ENCODE measurements at regions not wholly inside any gene's neighbourhood (a gene's known extent, or its start where the extent isn't known, plus 50 kb on each side); places are given as distances from the start of the nearest gene placed in this dataset.

DNA sequence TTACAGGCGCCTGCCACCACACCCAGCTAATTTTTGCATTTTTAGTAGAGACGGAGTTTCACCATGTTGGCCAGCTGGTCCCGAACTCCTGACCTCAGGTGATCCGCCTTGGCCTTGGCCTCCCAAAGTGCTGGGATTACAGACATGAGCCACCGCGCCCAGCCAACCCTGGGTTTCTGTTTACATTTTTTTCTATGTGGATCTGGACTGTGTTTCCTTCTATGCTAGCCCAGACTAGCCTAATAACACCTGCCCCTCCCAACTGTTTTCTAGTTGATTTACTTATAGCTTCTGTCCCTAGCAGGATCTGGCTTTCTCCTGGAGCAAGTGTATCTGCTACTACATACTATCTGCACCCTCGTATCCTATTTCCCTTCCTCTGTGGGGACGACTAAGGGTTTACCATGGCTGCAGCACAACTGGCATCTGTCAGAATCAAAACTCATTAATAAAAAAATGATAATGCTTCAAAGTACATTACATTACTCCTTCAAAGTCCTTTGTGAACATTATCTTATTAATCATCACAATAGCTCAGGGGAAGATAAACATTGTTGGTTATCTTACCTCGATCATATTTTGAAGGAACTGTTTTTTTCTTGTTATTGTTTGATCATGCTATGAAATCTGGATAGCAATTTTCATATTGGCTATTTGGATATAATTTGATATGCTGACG, 228.3 kb downstream of the KLF5 start:
- no peaks in the 10 kb centered on the region for H3K9me3 ChIP-seq (ENCODE audit: low read depth)
- no peaks in the 10 kb centered on the region for H3K27me3 ChIP-seq
- H4K20me1 ChIP-seq (ENCODE audit: insufficient read depth, poor library complexity, severe bottlenecking): no peaks in the 10 kb centered on the region
- no peak overlapping the region for H3K4me2 ChIP-seq
- H3K4me1 ChIP-seq (ENCODE audit: insufficient read depth): no peaks in the 10 kb centered on the region
- H3K4me3 ChIP-seq: no peak overlapping the region
- TF ChIP-seq EZH2phosphoT487 (IDR thresholded peaks at IDR 0.05; ENCODE audit: low read depth, severe bottlenecking, unreplicated experiment) (no peak), CTCF (IDR thresholded peaks at IDR 0.05; ENCODE audit: poor library complexity) (no peak), EZH2 (IDR thresholded peaks at IDR 0.05; ENCODE audit: borderline replicate concordance) (no peak)
- H3K79me2 ChIP-seq: no peaks in the 10 kb centered on the region
- no peaks in the 10 kb centered on the region for H3K9me2 ChIP-seq (replicated peaks; ENCODE audit: insufficient read depth)
- DNase-seq (ENCODE audit: low spot score): no peak
- H3K27ac ChIP-seq: peak overlapping the region; percentile 24
- WGBS (ENCODE audit: low lambda C conversion rate, missing lambda C conversion rate): 67% methylated on average over 10 of the region's 10 CpGs
- no peak overlapping the region for H2AFZ ChIP-seq
- H3K36me3 ChIP-seq (replicated peaks; ENCODE audit: insufficient read depth, low read depth): no peaks in the 10 kb centered on the region

GRCh38 chr13:73286177-73286576, 227.4 kb downstream of the KLF5 start:
- WGBS (ENCODE audit: low lambda C conversion rate, missing lambda C conversion rate): 91% methylated on average over 5 of the region's 5 CpGs
- no peak overlapping the region for H3K4me2 ChIP-seq
- H3K36me3 ChIP-seq (replicated peaks; ENCODE audit: insufficient read depth, low read depth): no peaks in the 10 kb centered on the region
- no peaks in the 10 kb centered on the region for H4K20me1 ChIP-seq (ENCODE audit: insufficient read depth, poor library complexity, severe bottlenecking)
- DNase-seq (ENCODE audit: low spot score): no peak
- H3K9me3 ChIP-seq (ENCODE audit: low read depth): no peaks in the 10 kb centered on the region
- H2AFZ ChIP-seq: no peak overlapping the region
- no peaks in the 10 kb centered on the region for H3K9me2 ChIP-seq (replicated peaks; ENCODE audit: insufficient read depth)
- H3K79me2 ChIP-seq: no peaks in the 10 kb centered on the region
- no peak overlapping the region for H3K4me3 ChIP-seq
- TF ChIP-seq EZH2phosphoT487 (IDR thresholded peaks at IDR 0.05; ENCODE audit: low read depth, severe bottlenecking, unreplicated experiment) (no peak), EZH2 (IDR thresholded peaks at IDR 0.05; ENCODE audit: borderline replicate concordance) (no peak), CTCF (IDR thresholded peaks at IDR 0.05; ENCODE audit: poor library complexity) (no peak)
- H3K27me3 ChIP-seq: no peaks in the 10 kb centered on the region
- no peaks in the 10 kb centered on the region for H3K4me1 ChIP-seq (ENCODE audit: insufficient read depth)
- no peak overlapping the region for H3K27ac ChIP-seq

- TF ChIP-seq EZH2phosphoT487 (IDR thresholded peaks at IDR 0.05; ENCODE audit: low read depth, severe bottlenecking, unreplicated experiment): no peak
- TF ChIP-seq EZH2 (IDR thresholded peaks at IDR 0.05; ENCODE audit: borderline replicate concordance): no peak
- TF ChIP-seq CTCF (IDR thresholded peaks at IDR 0.05; ENCODE audit: poor library complexity): no peak
- no peak overlapping the region for H3K4me3 ChIP-seq
- DNase-seq (ENCODE audit: low spot score): no peak
- no peak overlapping the region for H3K4me2 ChIP-seq
- no peaks in the 10 kb centered on the region for H3K79me2 ChIP-seq
- no peaks in the 10 kb centered on the region for H3K36me3 ChIP-seq (replicated peaks; ENCODE audit: insufficient read depth, low read depth)
- no peak overlapping the region for H3K27ac ChIP-seq
- no peak overlapping the region for H2AFZ ChIP-seq
- H3K27me3 ChIP-seq: no peaks in the 10 kb centered on the region
- 89% methylated on average over 6 of the region's 6 CpGs for WGBS (ENCODE audit: low lambda C conversion rate, missing lambda C conversion rate)
- no peaks in the 10 kb centered on the region for H3K4me1 ChIP-seq (ENCODE audit: insufficient read depth)
- no peaks in the 10 kb centered on the region for H3K9me3 ChIP-seq (ENCODE audit: low read depth)
- H3K9me2 ChIP-seq (replicated peaks; ENCODE audit: insufficient read depth): no peaks in the 10 kb centered on the region
- H4K20me1 ChIP-seq (ENCODE audit: insufficient read depth, poor library complexity, severe bottlenecking): no peaks in the 10 kb centered on the region
These were observed 225.5 kb downstream of the KLF5 start for GRCh38 chr13:73284081-73284874.

Measured in hepatocyte (in vitro differentiated cells).